Subcutaneous abdominal adipose tissue (tissue), 5 donors: ENCODE measurements at regions not wholly inside any gene's neighbourhood (a gene's known extent, or its start where the extent isn't known, plus 50 kb on each side); places are given as distances from the start of the nearest gene placed in this dataset.

Source experiments
- H3K27ac ChIP-seq: one replicate; pipeline ENCODE4 v1.7.0; 2013; ENCODE audit warnings: low read depth, mild to moderate bottlenecking, inconsistent platforms, low read length, moderate library complexity
- H3K27me3 ChIP-seq, 5 donors: one replicate each; pipeline ENCODE4 v1.7.0; 2013; ENCODE audit warnings: low read length in 5 of 5, inconsistent platforms in 1 of 5; ENCODE audit not compliant: control insufficient read depth in 5 of 5, insufficient read depth in 4 of 5
- H3K36me3 ChIP-seq, 5 donors: one replicate each; pipeline ENCODE4 v1.7.0; 2013; ENCODE audit warnings: low read length in 5 of 5; ENCODE audit not compliant: control insufficient read depth in 5 of 5, insufficient read depth in 5 of 5
- H3K4me1 ChIP-seq, 5 donors: one replicate each; pipeline ENCODE4 v1.7.0; 2013; ENCODE audit warnings: low read length in 5 of 5, mild to moderate bottlenecking in 3 of 5, moderate library complexity in 1 of 5; ENCODE audit not compliant: control insufficient read depth in 5 of 5, insufficient read depth in 5 of 5
- H3K4me3 ChIP-seq, 5 donors: one replicate each; pipeline ENCODE4 v1.7.0; 2013; ENCODE audit warnings: low read length in 5 of 5, low read depth in 1 of 5
- H3K9ac ChIP-seq, 5 donors: one replicate each; pipeline ENCODE4 v1.7.0; 2013; ENCODE audit warnings: low read length in 5 of 5, mild to moderate bottlenecking in 4 of 5, moderate library complexity in 3 of 5
- H3K9me3 ChIP-seq, 5 donors: one replicate each; pipeline ENCODE4 v1.7.0; 2013; ENCODE audit warnings: low read length in 5 of 5; ENCODE audit not compliant: control insufficient read depth in 5 of 5
- donor health status: healthy.
- donor health status: healthy.
- donor health status: healthy.
- donor health status: healthy.
- donor health status: healthy.

DNA sequence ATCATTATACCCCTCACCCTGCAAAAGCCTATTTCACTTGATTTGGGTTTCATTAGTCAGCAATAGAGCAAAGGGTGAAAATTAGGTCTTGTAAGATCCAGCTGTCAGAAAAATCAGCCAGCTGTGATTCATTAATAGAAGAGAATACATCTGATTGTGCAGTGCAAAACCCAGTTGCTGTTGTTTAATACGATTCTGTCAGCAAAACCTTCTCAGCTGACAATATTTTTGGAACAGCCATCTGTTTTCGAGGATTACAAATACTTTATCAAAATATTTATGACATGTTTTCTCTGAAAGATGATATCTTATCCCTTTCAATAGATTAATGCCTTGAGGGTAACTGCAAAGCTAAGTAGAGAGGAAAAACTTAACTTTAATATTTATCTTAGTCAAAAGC is 1354.0 kb upstream of the RAG2 start:
- no peak overlapping the region for H3K4me3 ChIP-seq
- H3K4me1 ChIP-seq: no peaks in the 10 kb centered on the region
- no peak overlapping the region for H3K27ac ChIP-seq
- peaks cover 0 to 6% (median 0%) of the 10 kb centered on the region in 5 donors for H3K9me3 ChIP-seq
- no peaks in the 10 kb centered on the region for H3K27me3 ChIP-seq
- H3K9ac ChIP-seq: no peak overlapping the region
- no peaks in the 10 kb centered on the region for H3K36me3 ChIP-seq

DNA sequence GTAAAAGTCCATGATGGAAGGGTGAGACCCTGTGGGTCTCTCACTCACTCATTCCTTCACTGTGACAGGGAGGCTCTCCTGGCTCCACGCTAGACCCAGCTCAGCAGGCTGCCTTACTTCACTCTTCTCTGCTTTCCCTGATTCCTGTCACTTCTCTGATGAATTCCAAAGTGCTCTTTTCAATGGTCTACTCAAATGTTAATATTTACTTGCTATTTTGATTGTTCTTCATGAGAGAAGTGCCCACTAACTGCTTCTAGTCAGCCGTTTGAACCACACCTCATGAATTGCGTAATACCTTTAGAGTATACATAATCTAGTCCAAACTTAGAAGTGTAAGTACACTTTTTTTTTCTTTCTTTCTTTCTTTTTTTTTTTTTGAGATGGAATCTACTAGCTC is 1350.2 kb upstream of the RAG2 start:
- H3K36me3 ChIP-seq: no peaks in the 10 kb centered on the region
- H3K27ac ChIP-seq: no peak overlapping the region
- no peak overlapping the region for H3K4me3 ChIP-seq
- no peaks in the 10 kb centered on the region for H3K27me3 ChIP-seq
- H3K4me1 ChIP-seq: no peaks in the 10 kb centered on the region
- H3K9ac ChIP-seq: no peak overlapping the region
- H3K9me3 ChIP-seq: peaks cover 0 to 17% (median 0%) of the 10 kb centered on the region in 5 donors

DNA sequence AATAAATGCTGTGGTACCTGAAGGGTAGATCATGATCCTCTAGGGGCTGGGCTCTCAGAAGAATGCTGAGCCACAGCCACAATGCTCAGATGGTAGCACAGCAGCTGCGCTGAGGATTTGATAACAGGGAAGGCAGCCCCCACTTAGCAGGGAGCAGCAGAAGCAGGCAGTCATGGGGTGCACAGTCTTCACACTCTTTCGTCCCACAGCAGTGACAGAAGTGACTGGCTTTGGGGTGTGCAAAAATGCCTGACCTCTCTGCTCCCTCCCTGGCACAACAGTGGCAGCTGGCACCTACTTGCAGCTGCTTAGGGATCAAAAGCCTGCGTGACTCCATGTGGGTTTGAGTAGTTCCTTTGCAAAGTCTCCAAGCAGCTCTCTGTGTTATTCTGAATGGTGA is 1349.8 kb upstream of the RAG2 start:
- Histone ChIP-seq H3K4me1 (no peaks in the 10 kb centered on the region), H3K9ac (no peak overlapping the region), H3K4me3 (no peak overlapping the region), H3K27me3 (no peaks in the 10 kb centered on the region), H3K27ac (no peak overlapping the region), H3K9me3 (peaks cover 0 to 17% (median 0%) of the 10 kb centered on the region in 5 donors), H3K36me3 (no peaks in the 10 kb centered on the region)

DNA sequence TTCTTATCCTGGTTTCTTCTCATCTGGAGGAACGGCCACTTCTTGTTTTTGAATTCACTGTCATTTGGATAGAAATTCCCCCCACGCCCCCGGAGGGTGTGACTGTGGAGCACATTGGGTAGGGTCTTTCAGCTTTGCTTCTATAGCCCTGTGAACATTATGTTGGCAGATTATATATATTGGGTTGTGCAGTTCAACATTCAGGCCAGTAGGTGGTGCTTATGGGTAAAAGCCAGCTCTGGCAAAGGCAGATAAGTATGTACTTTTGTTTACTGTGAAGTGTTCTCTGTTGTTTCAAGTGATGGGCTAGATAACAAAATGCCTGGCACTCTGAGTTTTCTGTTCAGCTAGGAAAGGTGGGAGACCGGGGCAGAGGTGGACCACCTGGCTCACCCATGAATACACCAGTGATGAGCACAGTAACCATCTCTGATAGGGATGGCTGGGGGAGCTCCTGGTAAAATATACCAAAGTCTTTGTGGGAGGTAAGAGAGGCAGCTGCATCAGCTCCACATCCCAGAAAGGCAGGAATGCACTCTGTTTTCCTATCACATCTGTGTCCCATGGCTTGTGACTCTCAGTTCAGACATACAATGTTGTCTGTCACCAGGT is 1348.2 kb upstream of the RAG2 start:
- no peaks in the 10 kb centered on the region for H3K4me1 ChIP-seq
- H3K36me3 ChIP-seq: no peaks in the 10 kb centered on the region
- no peaks in the 10 kb centered on the region for H3K27me3 ChIP-seq
- H3K9me3 ChIP-seq: peaks cover 0 to 17% (median 0%) of the 10 kb centered on the region in 5 donors
- H3K27ac ChIP-seq: no peak overlapping the region
- no peak overlapping the region for H3K4me3 ChIP-seq
- H3K9ac ChIP-seq: no peak overlapping the region

DNA sequence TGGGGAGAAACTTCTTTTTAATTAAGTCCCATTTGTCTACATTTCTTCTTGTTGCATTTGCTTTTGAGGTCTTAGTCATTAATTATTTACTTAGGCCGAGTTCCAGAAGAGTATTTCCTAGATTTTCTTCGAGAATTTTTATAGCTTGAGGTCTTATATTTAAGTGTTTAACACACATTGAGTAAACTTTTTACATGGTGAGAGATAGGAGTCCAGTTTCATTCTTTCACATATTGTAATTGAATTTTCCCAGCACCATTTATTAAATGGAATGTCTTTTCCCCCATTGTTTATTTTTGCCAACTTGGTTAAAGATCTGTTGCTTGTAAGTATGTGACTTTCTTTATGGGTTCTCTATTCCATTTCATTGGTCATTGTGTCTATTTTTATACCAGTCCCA is 1344.0 kb upstream of the RAG2 start:
- H3K27ac ChIP-seq: no peak overlapping the region
- H3K4me3 ChIP-seq: no peak overlapping the region
- H3K4me1 ChIP-seq: no peaks in the 10 kb centered on the region
- H3K9ac ChIP-seq: no peak overlapping the region
- no peaks in the 10 kb centered on the region for H3K36me3 ChIP-seq
- peaks cover 0 to 11% (median 0%) of the 10 kb centered on the region in 5 donors for H3K9me3 ChIP-seq
- H3K27me3 ChIP-seq: no peaks in the 10 kb centered on the region

DNA sequence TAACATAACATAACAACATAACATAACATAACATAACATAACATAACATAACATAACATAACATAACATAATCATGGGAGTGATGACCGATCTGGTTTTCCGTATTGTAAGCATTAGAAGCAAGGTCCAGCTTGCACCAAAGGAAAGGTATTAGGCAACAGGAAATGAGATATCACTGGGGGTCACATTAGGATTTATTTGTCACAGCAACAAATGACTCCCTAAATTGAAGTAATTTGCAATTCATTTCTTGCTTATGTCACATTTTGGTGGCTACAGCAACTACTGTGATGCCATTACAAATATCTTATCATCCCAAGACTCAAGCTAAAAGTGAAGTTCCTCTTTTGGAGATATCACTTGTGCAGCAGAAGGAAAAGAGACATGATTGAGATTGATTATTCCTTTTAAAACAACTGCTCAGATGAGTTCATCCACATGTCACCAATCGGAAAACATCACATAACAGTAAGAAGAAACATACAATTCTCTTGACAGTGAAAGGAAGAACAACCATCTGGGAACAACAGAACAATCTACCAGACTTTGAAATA is 1331.1 kb upstream of the RAG2 start:
- H3K4me1 ChIP-seq: no peaks in the 10 kb centered on the region
- H3K27me3 ChIP-seq: no peaks in the 10 kb centered on the region
- H3K27ac ChIP-seq: no peak overlapping the region
- no peak overlapping the region for H3K9ac ChIP-seq
- no peaks in the 10 kb centered on the region for H3K36me3 ChIP-seq
- no peak overlapping the region for H3K4me3 ChIP-seq
- peaks cover 0 to 4% (median 3%) of the 10 kb centered on the region in 5 donors for H3K9me3 ChIP-seq

DNA sequence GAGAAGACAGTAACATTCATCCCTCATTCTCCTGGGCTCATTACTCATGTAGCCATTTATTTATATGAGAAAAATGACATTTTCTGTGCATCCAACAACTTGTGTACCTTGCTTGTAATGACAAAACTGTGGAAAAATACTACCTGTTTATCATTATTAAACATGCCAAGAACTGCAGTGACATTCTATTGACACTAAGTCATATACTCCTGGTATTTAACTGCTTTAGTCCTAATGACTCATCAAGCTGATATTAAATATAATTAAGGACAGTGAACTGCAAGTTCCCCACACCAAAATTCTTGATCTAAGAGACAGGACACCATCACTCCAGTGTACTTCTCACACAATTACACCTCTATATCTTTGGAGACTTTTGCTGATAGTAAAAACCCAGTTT is 1328.7 kb upstream of the RAG2 start:
- no peak overlapping the region for H3K9ac ChIP-seq
- no peak overlapping the region for H3K27ac ChIP-seq
- no peaks in the 10 kb centered on the region for H3K9me3 ChIP-seq
- H3K4me3 ChIP-seq: no peak overlapping the region
- H3K36me3 ChIP-seq: no peaks in the 10 kb centered on the region
- no peaks in the 10 kb centered on the region for H3K27me3 ChIP-seq
- H3K4me1 ChIP-seq: no peaks in the 10 kb centered on the region

DNA sequence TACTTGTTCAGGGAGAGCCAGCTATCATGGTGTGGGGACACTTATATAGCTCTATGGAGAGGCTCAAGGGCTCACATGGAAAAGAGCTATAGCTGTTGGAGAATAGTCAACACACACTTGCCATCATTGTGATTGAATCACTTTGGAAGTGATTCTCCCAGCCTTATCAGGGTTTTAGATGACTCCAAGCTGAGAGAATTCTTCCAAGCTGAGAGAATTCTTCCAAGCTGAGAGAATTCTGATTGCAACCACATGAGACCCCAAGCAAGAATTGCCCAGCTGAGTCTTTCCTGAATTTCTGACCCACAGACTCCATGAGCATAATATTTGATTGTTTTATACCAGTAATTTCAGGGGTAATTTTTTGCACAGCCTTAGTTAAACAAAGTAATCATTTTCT is 1318.3 kb upstream of the RAG2 start:
- Histone ChIP-seq H3K27me3 (no peaks in the 10 kb centered on the region), H3K36me3 (no peaks in the 10 kb centered on the region), H3K9me3 (no peaks in the 10 kb centered on the region), H3K27ac (no peak overlapping the region), H3K9ac (no peak overlapping the region), H3K4me3 (no peak overlapping the region), H3K4me1 (no peaks in the 10 kb centered on the region)

DNA sequence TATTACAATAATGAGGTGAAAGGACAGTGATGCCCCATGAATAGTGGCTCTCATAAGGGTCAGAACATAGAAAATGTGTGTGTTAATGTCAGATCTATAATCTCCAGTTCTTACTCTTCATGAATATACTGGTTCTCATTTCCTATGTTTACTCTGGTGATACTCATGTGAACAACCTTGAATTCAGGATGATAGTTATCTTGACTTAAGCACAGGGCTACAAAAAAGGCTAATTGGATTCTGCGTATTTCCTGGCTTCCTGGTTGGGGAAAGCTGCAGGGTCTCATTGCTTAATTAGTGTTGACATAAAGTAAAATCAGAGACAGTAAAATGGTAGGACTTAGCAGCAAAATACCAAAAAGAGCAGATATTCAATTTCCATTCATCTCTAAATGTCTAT is 1316.8 kb upstream of the RAG2 start:
- Histone ChIP-seq H3K27me3 (no peaks in the 10 kb centered on the region), H3K4me3 (no peak overlapping the region), H3K4me1 (no peaks in the 10 kb centered on the region), H3K9me3 (no peaks in the 10 kb centered on the region), H3K27ac (no peak overlapping the region), H3K36me3 (no peaks in the 10 kb centered on the region), H3K9ac (no peak overlapping the region)

DNA sequence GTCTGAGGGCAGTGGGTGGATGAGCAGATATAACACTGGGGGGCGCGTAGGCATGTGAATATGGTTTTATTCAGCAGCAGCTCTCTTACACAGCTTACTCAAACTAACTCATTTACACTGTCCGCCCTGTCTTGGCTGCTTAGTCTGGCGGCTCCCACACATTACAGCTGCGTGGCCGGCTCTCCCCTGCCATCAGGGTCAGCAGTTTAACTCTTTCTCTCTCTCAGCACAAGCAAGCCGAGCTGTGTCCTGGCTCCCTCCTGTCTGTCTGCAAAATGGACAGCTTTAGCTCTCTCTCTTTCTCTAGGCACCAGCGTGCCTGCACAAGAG is 1310.1 kb upstream of the RAG2 start:
- no peaks in the 10 kb centered on the region for H3K4me1 ChIP-seq
- no peaks in the 10 kb centered on the region for H3K36me3 ChIP-seq
- no peaks in the 10 kb centered on the region for H3K27me3 ChIP-seq
- no peak overlapping the region for H3K4me3 ChIP-seq
- no peak overlapping the region for H3K27ac ChIP-seq
- H3K9ac ChIP-seq: no peak overlapping the region
- peaks cover 0 to 6% (median 3%) of the 10 kb centered on the region in 5 donors for H3K9me3 ChIP-seq
